Ascending aorta (tissue), 2 donors: ENCODE measurements at regions not wholly inside any gene's neighbourhood (a gene's known extent, or its start where the extent isn't known, plus 50 kb on each side); places are given as distances from the start of the nearest gene placed in this dataset.

ENCODE experiments used
- DNase-seq, 2 donors: peaks; one replicate each; pipeline ENCODE4 v3.0.0-alpha.2; 2019; ENCODE audit warnings: low spot score in 2 of 2
- H3K27ac ChIP-seq, 2 donors: fragments of 200-600 bp; sonication (generic); one replicate each; pipeline ENCODE4 v1.5.1; 2016 to 2017; ENCODE audit warnings: mild to moderate bottlenecking in 1 of 2
- H3K27me3 ChIP-seq: fragments of 200-600 bp; sonication (generic); one replicate; pipeline ENCODE4 v1.5.1; 2017
- H3K36me3 ChIP-seq, 2 donors: fragments of 200-600 bp; sonication (generic); one replicate each; pipeline ENCODE4 v1.5.1; 2016
- H3K4me1 ChIP-seq, 2 donors: fragments of 200-600 bp; sonication (generic); one replicate each; pipeline ENCODE4 v1.5.1; 2016 to 2017; ENCODE audit warnings: mild to moderate bottlenecking in 1 of 2
- H3K4me3 ChIP-seq, 2 donors: fragments of 200-600 bp; sonication (generic); one replicate each; pipeline ENCODE4 v1.5.1; 2016 to 2017; ENCODE audit warnings: mild to moderate bottlenecking in 1 of 2
- H3K9me3 ChIP-seq, 2 donors: fragments of 200-600 bp; sonication (generic); one replicate each; pipeline ENCODE4 v1.5.1; 2016
- CTCF ChIP-seq, 3 experiments: fragments of 200-600 bp in 2 of 3; fragments of 450-650 bp in 1 of 3; sonication (generic) in 2 of 3; IDR thresholded peaks; one replicate each; pipeline ENCODE4 v1.5.1; 2016 to 2019; ENCODE audit warnings: antibody characterized with exemption in 3 of 3, mild to moderate bottlenecking in 1 of 3, moderate library complexity in 1 of 3
- intact Hi-C: fragments of 100-400 bp; cut with DNase I; formaldehyde crosslinking; loops from one replicate; pipeline ENCODE4 v1.15.1; 2023

- H3K4me3 ChIP-seq = no peak overlapping the region
- DNase-seq = peak in 1 of 2 donors; percentile 9
- no peaks in the 10 kb centered on the region for H3K36me3 ChIP-seq
- TF ChIP-seq CTCF (IDR thresholded peaks at IDR 0.05) = no peak
- H3K27me3 ChIP-seq = no peaks in the 10 kb centered on the region
- no peaks in the 10 kb centered on the region for H3K4me1 ChIP-seq
- no peaks in the 10 kb centered on the region for H3K9me3 ChIP-seq
- intact Hi-C loops = no loop called here
- H3K27ac ChIP-seq = no peak overlapping the region
These were observed 335.9 kb downstream of the CYP26B1 start for GRCh38 chr2:71811726-71812125.

GRCh38 chr2:71811157-71811556, 336.5 kb downstream of the CYP26B1 start:
- intact Hi-C loops = no loop called here
- Histone ChIP-seq H3K27ac (no peak overlapping the region), H3K9me3 (no peaks in the 10 kb centered on the region), H3K4me3 (no peak overlapping the region), H3K4me1 (no peaks in the 10 kb centered on the region), H3K36me3 (no peaks in the 10 kb centered on the region), H3K27me3 (no peaks in the 10 kb centered on the region)
- no peak for DNase-seq
- no peak for TF ChIP-seq CTCF (IDR thresholded peaks at IDR 0.05)

GRCh38 chr2:71807581-71808451, 339.8 kb downstream of the CYP26B1 start:
- H3K9me3 ChIP-seq = no peaks in the 10 kb centered on the region
- DNase-seq = peak in 1 of 2 donors; percentile 39
- no peaks in the 10 kb centered on the region for H3K4me1 ChIP-seq
- intact Hi-C loops = no loop called here
- H3K36me3 ChIP-seq = no peaks in the 10 kb centered on the region
- no peaks in the 10 kb centered on the region for H3K27me3 ChIP-seq
- no peak overlapping the region for H3K4me3 ChIP-seq
- TF ChIP-seq CTCF (IDR thresholded peaks at IDR 0.05) = no peak
- no peak overlapping the region for H3K27ac ChIP-seq

- H3K4me3 ChIP-seq = no peak overlapping the region
- H3K27ac ChIP-seq = no peak overlapping the region
- TF ChIP-seq CTCF (IDR thresholded peaks at IDR 0.05) = no peak
- H3K9me3 ChIP-seq = no peaks in the 10 kb centered on the region
- intact Hi-C loops = no loop called here
- H3K36me3 ChIP-seq = no peaks in the 10 kb centered on the region
- DNase-seq = no peak
- no peaks in the 10 kb centered on the region for H3K27me3 ChIP-seq
- peaks cover 0 to 3% of the 10 kb centered on the region in 2 donors for H3K4me1 ChIP-seq
These were observed 341.2 kb downstream of the CYP26B1 start for GRCh38 chr2:71806432-71806831.

- intact Hi-C loops = loop anchor here (5.0 kb wide), 2 partner anchors 118 to 773 kb away; no protein-coding TSS in a partner anchor
- H3K36me3 ChIP-seq = no peaks in the 10 kb centered on the region
- H3K27me3 ChIP-seq = no peaks in the 10 kb centered on the region
- peak in 1 of 3 experiments; percentile 25 for TF ChIP-seq CTCF (IDR thresholded peaks at IDR 0.05)
- H3K4me3 ChIP-seq = no peak overlapping the region
- no peak overlapping the region for H3K27ac ChIP-seq
- peak in 1 of 2 donors; percentile 27 for DNase-seq
- H3K9me3 ChIP-seq = no peaks in the 10 kb centered on the region
- peaks cover 0 to 3% of the 10 kb centered on the region in 2 donors for H3K4me1 ChIP-seq
These were observed 343.3 kb downstream of the CYP26B1 start for GRCh38 chr2:71804281-71804751.
